GM12878 (cell line): ENCODE measurements at regions not wholly inside any gene's neighbourhood (a gene's known extent, or its start where the extent isn't known, plus 50 kb on each side); places are given as distances from the start of the nearest gene placed in this dataset.

Experiments
- ATAC-seq: fragments of 200-7000 bp; cut with Tn5 transposase; 3 replicates; pipeline ENCODE4 v1.9.1; 2020; ENCODE audit warnings: mild to moderate bottlenecking, moderate library complexity
- BruUV-seq: library from RNA; stranded (reverse); fragments of 400-500 nt; replicated peaks from 2 replicates; lab custom pipeline; 2021; lab: Mats Ljungman, UMichigan
- CTCF ChIA-PET: fragments of 300-600 bp; sonication (Branson Sonifier 250); formaldehyde crosslinking; extraction: SDS; loops from one replicate; lab custom pipeline; 2021; ENCODE audit warnings: inconsistent platforms; lab: Yijun Ruan, JAX
- POLR2A ChIA-PET: fragments of 350-600 bp; formaldehyde crosslinking; extraction: SDS; loops from one replicate; lab custom pipeline; 2021; ENCODE audit warnings: inconsistent platforms; lab: Charles Lee
- RAD21 ChIA-PET: fragments of 300-600 bp; sonication (Branson Sonifier 250); formaldehyde crosslinking; loops from one replicate; lab custom pipeline; 2023; ENCODE audit warnings: antibody characterized with exemption; ENCODE audit not compliant: unreplicated experiment; lab: Charles Lee
- SMC1A ChIA-PET: fragments of 300-600 bp; sonication (Branson Sonifier 250); formaldehyde crosslinking; loops from one replicate; lab custom pipeline; 2023; ENCODE audit not compliant: unreplicated experiment, uncharacterized antibody; lab: Charles Lee
- DNase-seq: peaks from one replicate; pipeline ENCODE4 v3.0.0-alpha.2; 2011; ENCODE audit warnings: low read depth, low spot score
- FAIRE-seq: peaks from 3 replicates; lab custom pipeline; 2011; peaks lifted over from hg19 to GRCh38; lab: Jason Lieb, UNC
- H2AFZ ChIP-seq: 2 replicates; pipeline ENCODE4 v1.6.0; 2011; ENCODE audit warnings: low read depth, low read length, control low read depth; ENCODE audit not compliant: control insufficient read depth
- H3K27ac ChIP-seq: 2 replicates; pipeline ENCODE4 v1.5.1; 2011; ENCODE audit warnings: control low read depth; ENCODE audit not compliant: control insufficient read depth, insufficient read depth
- H3K27me3 ChIP-seq, 2 experiments: replicated peaks in 1 of 2; 2 replicates each; pipeline versions ENCODE4 v1.6.0 to v1.6.1; 2011; ENCODE audit warnings: low read length in 1 of 2; ENCODE audit not compliant: control insufficient read depth in 2 of 2, insufficient read depth in 2 of 2
- H3K36me3 ChIP-seq, 2 experiments: 2 replicates each; pipeline ENCODE4 v1.5.1; 2011; ENCODE audit warnings: low read length in 1 of 2; ENCODE audit not compliant: control insufficient read depth in 2 of 2, insufficient read depth in 2 of 2
- H3K4me1 ChIP-seq: 2 replicates; pipeline ENCODE4 v1.6.1; 2011; ENCODE audit warnings: mild to moderate bottlenecking, low read length, moderate library complexity, mixed read lengths; ENCODE audit not compliant: control insufficient read depth, insufficient read depth
- H3K4me2 ChIP-seq: 2 replicates; pipeline ENCODE4 v1.6.0; 2011; ENCODE audit warnings: control low read depth; ENCODE audit not compliant: control insufficient read depth, insufficient read depth
- H3K4me3 ChIP-seq: fragments of 200-600 bp; sonication (generic); 2 replicates; pipeline ENCODE4 v1.5.1; 2016
- H3K79me2 ChIP-seq: 2 replicates; pipeline ENCODE4 v1.6.0; 2011; ENCODE audit warnings: low read length; ENCODE audit not compliant: control insufficient read depth, insufficient read depth
- H3K9ac ChIP-seq: 2 replicates; pipeline ENCODE4 v1.8.0; 2011; ENCODE audit warnings: low read length, control low read depth, mixed read lengths; ENCODE audit not compliant: control insufficient read depth, insufficient read depth
- H3K9me3 ChIP-seq: replicated peaks from 3 replicates; pipeline ENCODE4 v1.5.1; 2011; ENCODE audit warnings: mild to moderate bottlenecking, low read length; ENCODE audit not compliant: control insufficient read depth, insufficient read depth
- H4K20me1 ChIP-seq: 2 replicates; pipeline ENCODE4 v1.6.0; 2011; ENCODE audit not compliant: control insufficient read depth, insufficient read depth
- BACH1 ChIP-seq: fragments of 450-650 bp; IDR thresholded peaks from 2 replicates; pipeline ENCODE4 v1.6.1; 2017; ENCODE audit warnings: mild to moderate bottlenecking, borderline replicate concordance
- EGR1 ChIP-seq, 2 experiments: IDR thresholded peaks; 1 replicate in 1 of 2; 2 replicates in 1 of 2; pipeline ENCODE4 v1.6.1; 2011 to 2012; ENCODE audit warnings: low read depth in 2 of 2, low read length in 2 of 2, borderline replicate concordance in 1 of 2, mild to moderate bottlenecking in 1 of 2, moderate library complexity in 1 of 2
- HSF1 ChIP-seq: fragments of 150-350 bp; IDR thresholded peaks from 2 replicates; pipeline ENCODE4 v1.6.1; 2014; ENCODE audit warnings: mild to moderate bottlenecking, low read depth, low read length
- IRF3 ChIP-seq: fragments of 450-650 bp; IDR thresholded peaks from 2 replicates; pipeline ENCODE4 v1.6.1; 2014; ENCODE audit warnings: mild to moderate bottlenecking
- LARP7 ChIP-seq: fragments of 450-650 bp; IDR thresholded peaks from 2 replicates; pipeline ENCODE4 v1.6.1; 2017; ENCODE audit warnings: mild to moderate bottlenecking
- NFYA ChIP-seq: IDR thresholded peaks from 2 replicates; pipeline ENCODE4 v1.6.1; 2011; ENCODE audit warnings: low read depth, mild to moderate bottlenecking, low read length, improper control_type of control experiment, borderline replicate concordance
- PBX3 ChIP-seq: IDR thresholded peaks from 2 replicates; pipeline ENCODE4 v1.6.1; 2011; ENCODE audit warnings: mild to moderate bottlenecking, low read depth, low read length, moderate library complexity; ENCODE audit not compliant: insufficient replicate concordance
- RCOR1 ChIP-seq: conservative IDR thresholded peaks from 2 replicates; pipeline ENCODE4 v1.6.1; 2012; ENCODE audit warnings: low read depth, low read length, improper control_type of control experiment
- SMAD5 ChIP-seq: IDR thresholded peaks from 2 replicates; pipeline ENCODE4 v1.6.1; 2016; ENCODE audit warnings: antibody characterized with exemption, low read depth
- WGBS: methylation state at CpG from one replicate; pipeline ENCODE4 v1.1.6; 2016; ENCODE audit warnings: low lambda C conversion rate; ENCODE audit not compliant: insufficient replicate concordance, insufficient coverage; ENCODE audit errors: missing lambda C conversion rate; 5-methylcytosine and 5-hydroxymethylcytosine counted together
- in situ Hi-C: fragments of 300-500 bp; cut with MboI; formaldehyde crosslinking; loops from 9 replicates; pipeline ENCODE4 v1.14.3; 2018; ENCODE audit warnings: mixed read lengths
- intact Hi-C: fragments of 100-400 bp; cut with micrococcal nuclease; formaldehyde crosslinking; loops from one replicate; pipeline ENCODE4 v1.14.2; 2022; ENCODE audit not compliant: unreplicated experiment
- TF ChIP-seq, protein P1 (sequence below): IDR thresholded peaks from 2 replicates; pipeline ENCODE4 v1.6.1; 2011; ENCODE audit warnings: borderline replicate concordance, low read depth, mild to moderate bottlenecking, moderate library complexity, mixed read lengths, low read length; ENCODE audit not compliant: insufficient read depth; ENCODE audit errors: extremely low read length
- TF ChIP-seq, protein P2 (sequence below): fragments of 450-650 bp; IDR thresholded peaks from 2 replicates; pipeline ENCODE4 v1.6.1; 2016; ENCODE audit warnings: mild to moderate bottlenecking

DNA sequence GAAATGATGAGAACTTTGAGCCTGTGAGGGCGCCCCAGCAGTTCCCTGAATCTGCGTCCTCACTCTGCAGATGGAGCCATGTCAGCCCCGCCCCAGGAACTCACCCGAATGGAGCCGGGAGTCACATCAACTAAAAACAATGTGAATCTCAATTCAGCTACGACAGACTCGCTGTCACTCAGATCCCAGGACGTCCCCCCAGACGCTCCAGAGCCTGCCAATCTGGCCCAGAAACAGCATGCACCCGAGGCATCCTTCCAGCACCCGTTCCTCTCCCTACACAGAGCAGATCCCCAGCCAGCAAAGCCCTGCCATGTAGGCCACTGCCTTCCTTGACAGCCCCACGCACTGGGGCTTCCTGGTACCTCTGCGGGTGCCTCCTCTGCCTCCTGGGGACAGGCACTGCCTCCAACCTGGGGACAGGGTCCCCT lies 248.0 kb downstream of the TTLL2 start:
- ChIA-PET RAD21 (no interaction called here), POLR2A (no interaction called here), SMC1A (no interaction called here), CTCF (no interaction called here)
- Histone ChIP-seq H3K27ac (no peak overlapping the region), H3K79me2 (no peaks in the 10 kb centered on the region), H3K9me3 (no peaks in the 10 kb centered on the region), H3K4me3 (no peak overlapping the region), H4K20me1 (no peaks in the 10 kb centered on the region), H3K36me3 (no peaks in the 10 kb centered on the region), H3K4me1 (no peaks in the 10 kb centered on the region), H2AFZ (no peak overlapping the region), H3K27me3 (no peaks in the 10 kb centered on the region), H3K4me2 (no peak overlapping the region), H3K9ac (no peak overlapping the region)
- in situ Hi-C loops (no loop called here), intact Hi-C loops (no loop called here)
- DNase-seq = no peak
- ATAC-seq = no peak
- 29% methylated on average over 13 of the region's 13 CpGs for WGBS
- BruUV-seq = no TSS peak
- TF ChIP-seq, protein P1, sequence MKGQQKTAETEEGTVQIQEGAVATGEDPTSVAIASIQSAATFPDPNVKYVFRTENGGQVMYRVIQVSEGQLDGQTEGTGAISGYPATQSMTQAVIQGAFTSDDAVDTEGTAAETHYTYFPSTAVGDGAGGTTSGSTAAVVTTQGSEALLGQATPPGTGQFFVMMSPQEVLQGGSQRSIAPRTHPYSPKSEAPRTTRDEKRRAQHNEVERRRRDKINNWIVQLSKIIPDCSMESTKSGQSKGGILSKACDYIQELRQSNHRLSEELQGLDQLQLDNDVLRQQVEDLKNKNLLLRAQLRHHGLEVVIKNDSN = no peak
- TF ChIP-seq PBX3 = no peak
- no peak for TF ChIP-seq RCOR1
- no peak for TF ChIP-seq IRF3
- TF ChIP-seq NFYA = no peak
- no peak for TF ChIP-seq LARP7
- no peak for TF ChIP-seq HSF1
- TF ChIP-seq SMAD5 = no peak
- TF ChIP-seq, protein P2, sequence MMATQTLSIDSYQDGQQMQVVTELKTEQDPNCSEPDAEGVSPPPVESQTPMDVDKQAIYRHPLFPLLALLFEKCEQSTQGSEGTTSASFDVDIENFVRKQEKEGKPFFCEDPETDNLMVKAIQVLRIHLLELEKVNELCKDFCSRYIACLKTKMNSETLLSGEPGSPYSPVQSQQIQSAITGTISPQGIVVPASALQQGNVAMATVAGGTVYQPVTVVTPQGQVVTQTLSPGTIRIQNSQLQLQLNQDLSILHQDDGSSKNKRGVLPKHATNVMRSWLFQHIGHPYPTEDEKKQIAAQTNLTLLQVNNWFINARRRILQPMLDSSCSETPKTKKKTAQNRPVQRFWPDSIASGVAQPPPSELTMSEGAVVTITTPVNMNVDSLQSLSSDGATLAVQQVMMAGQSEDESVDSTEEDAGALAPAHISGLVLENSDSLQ = no peak
- TF ChIP-seq BACH1 = no peak
- TF ChIP-seq EGR1 (IDR thresholded peaks at IDR 0.05; ENCODE audit: borderline replicate concordance in 1 of 2, low read depth in 2 of 2, low read length in 2 of 2) = no peak
- FAIRE-seq = no peak
